ENCODE measurements at regions not wholly inside any gene's neighbourhood (a gene's known extent, or its start where the extent isn't known, plus 50 kb on each side); places are given as distances from the start of the nearest gene placed in this dataset.

DNA sequence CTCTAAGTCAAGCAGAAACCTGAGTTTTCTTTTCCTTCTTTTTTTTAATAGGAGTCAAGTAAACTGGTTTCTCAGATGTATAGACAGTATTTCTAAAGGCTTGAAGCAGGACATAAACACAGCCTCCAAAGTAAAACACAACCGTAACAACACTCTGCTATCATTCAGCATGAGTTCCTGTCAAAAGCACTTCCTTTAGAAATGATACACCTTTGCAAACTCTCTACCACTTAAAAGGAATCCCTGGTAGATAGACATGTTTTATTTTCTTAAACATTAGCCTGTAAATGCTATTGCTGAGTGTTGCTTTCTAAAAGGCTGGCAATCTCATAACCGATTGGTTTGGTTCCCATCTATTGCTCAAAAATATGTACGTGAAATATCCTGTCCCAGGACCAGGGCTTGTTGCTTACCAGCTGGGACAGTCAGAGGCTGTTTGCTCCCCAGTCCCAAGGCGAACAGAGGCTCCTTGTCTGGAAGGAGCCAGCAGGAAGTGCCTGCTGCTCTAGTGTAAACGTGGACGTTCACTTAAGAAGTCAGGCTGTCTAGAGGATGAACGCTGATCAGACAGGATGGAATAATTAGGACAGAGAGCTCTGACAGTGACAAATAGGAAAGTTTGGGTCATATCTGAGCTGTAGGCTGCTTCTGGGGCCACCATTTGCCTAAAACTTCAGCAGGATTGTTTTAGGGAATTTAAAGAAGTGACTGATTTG, 173.9 kb upstream of the KLF3 start (continued):
- TF ChIP-seq CHD7 (IDR thresholded peaks at IDR 0.05; ENCODE audit: insufficient replicate concordance, low read length) (no peak), HDAC2 (IDR thresholded peaks at IDR 0.05; ENCODE audit: borderline replicate concordance in 1 of 2, low read depth in 2 of 2, low read length in 2 of 2) (no peak), EGR1 (IDR thresholded peaks at IDR 0.05; ENCODE audit: borderline replicate concordance, low read depth, low read length) (no peak)
- TF ChIP-seq, protein P1, sequence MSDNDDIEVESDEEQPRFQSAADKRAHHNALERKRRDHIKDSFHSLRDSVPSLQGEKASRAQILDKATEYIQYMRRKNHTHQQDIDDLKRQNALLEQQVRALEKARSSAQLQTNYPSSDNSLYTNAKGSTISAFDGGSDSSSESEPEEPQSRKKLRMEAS (IDR thresholded peaks at IDR 0.05) = no peak
